CD4-positive, alpha-beta T cell treated with Interleukin-17A for 1 hour (primary cell): ENCODE measurements at regions not wholly inside any gene's neighbourhood (a gene's known extent, or its start where the extent isn't known, plus 50 kb on each side); places are given as distances from the start of the nearest gene placed in this dataset.

Experiments
- DNase-seq: peaks from one replicate; pipeline ENCODE4 v3.0.0-alpha.2; 2020

- no peak for DNase-seq
These were observed 1181.3 kb downstream of the BRD1 start for GRCh38 chr22:48646216-48646925.

GRCh38 chr22:48645766-48646165 is 1181.9 kb downstream of the BRD1 start:
- DNase-seq = no peak

- no peak for DNase-seq
These were observed 1182.7 kb downstream of the BRD1 start for GRCh38 chr22:48644997-48645396.

GRCh38 chr22:48644108-48644507 is 1183.6 kb downstream of the BRD1 start:
- DNase-seq = no peak

- DNase-seq = no peak
These were observed 1184.5 kb downstream of the BRD1 start for GRCh38 chr22:48643066-48643731.

GRCh38 chr22:48642550-48642949 is 1185.1 kb downstream of the BRD1 start:
- DNase-seq = no peak

GRCh38 chr22:48641906-48642475 is 1185.7 kb downstream of the BRD1 start:
- no peak for DNase-seq

GRCh38 chr22:48640890-48641841 is 1186.5 kb downstream of the BRD1 start:
- no peak for DNase-seq

- DNase-seq = no peak
These were observed 1187.6 kb downstream of the BRD1 start for GRCh38 chr22:48639896-48640748.

- no peak for DNase-seq
These were observed 1188.5 kb downstream of the BRD1 start for GRCh38 chr22:48639021-48639795.

- no peak for DNase-seq
These were observed 1190.4 kb downstream of the BRD1 start for GRCh38 chr22:48637231-48637630.

GRCh38 chr22:48636746-48637145 is 1190.9 kb downstream of the BRD1 start:
- DNase-seq = no peak

- DNase-seq = no peak
These were observed 1191.9 kb downstream of the BRD1 start for GRCh38 chr22:48635816-48636215.

GRCh38 chr22:48635031-48635430 is 1192.6 kb downstream of the BRD1 start:
- DNase-seq = no peak

GRCh38 chr22:48633996-48634836 is 1193.5 kb downstream of the BRD1 start:
- DNase-seq = no peak

- DNase-seq = no peak
These were observed 1194.9 kb downstream of the BRD1 start for GRCh38 chr22:48632646-48633246.

- DNase-seq = no peak
These were observed 1196.3 kb downstream of the BRD1 start for GRCh38 chr22:48631288-48631863.

GRCh38 chr22:48630848-48631247 is 1196.8 kb downstream of the BRD1 start:
- no peak for DNase-seq

- DNase-seq = no peak
These were observed 1197.3 kb downstream of the BRD1 start for GRCh38 chr22:48630433-48630754.
